ENCODE measurements at regions not wholly inside any gene's neighbourhood (a gene's known extent, or its start where the extent isn't known, plus 50 kb on each side); places are given as distances from the start of the nearest gene placed in this dataset.

DNA sequence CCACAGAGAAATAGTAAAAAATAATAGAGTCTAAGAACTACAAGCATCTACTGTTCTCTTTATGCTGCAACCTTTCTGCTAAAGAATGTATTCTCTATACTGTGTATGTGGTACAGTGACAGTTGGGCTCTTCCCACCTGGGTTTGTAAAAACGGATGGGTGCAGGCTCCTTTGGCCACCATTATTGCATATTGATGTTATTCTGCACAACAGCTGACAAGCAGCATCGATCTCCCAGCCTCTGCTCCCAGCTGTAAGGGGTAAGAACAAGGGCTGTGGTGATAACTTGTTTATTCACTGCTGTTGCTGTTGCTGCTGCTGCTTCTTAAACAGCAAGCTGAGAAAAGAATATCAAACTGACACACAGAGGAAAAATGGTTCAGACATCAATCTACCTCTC is 56.1 kb downstream of the KCNRG start:
- no peak for DNase-seq

DNA sequence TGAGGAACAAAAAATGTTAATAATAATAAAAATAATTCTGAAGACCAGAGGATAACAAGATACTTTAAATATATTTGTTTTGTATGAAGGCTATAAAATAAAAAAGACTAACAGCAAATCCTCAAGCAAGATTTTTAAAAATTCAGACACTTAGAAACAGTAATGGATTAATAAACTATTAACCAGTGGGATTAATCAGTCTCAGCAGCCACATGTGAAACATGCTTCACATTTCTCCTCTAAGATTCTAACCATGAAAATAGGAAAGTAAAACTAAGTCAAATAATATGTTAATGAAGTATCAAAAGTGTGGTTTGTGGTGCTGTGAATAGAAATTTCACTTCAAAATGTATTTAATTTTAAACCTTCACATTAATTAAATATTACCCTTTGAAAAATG is 57.4 kb downstream of the KCNRG start:
- no peak for DNase-seq

DNA sequence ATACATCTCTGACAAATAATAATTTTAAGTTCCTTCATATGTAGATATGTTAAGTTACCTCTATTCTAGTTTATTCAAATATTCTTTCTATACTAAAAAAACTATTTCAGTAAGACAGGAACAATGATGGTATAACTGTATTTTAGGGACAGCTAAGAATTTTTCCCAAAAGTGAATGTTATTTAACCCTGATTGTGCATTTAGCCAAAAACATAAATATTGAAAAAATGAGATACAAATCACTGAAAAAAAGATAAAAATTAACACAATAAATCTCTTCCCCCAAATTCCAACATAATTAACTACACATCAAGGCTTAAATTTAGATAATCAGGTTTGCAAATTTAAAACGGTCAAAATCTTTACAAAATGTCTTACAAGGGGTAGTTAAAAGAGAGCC is 58.1 kb downstream of the KCNRG start:
- DNase-seq, result no peak

DNA sequence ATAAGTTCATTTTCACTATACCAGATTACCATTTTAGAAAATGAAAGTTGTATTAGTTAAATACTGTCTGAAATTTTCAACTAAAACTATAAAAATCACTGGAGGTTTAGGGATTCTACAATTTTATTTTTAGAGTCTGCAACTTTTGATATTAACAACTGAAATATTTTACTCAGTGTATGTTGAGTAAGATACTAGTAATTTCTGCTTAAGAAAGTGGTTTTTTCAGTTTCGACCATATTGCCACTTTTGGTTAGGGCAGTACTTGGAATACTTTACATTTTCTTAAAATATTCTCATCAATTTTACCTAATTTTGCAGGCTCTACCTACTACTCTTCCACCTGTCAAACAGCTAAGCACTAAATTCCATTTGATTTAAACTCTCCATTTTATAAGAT is 59.6 kb downstream of the KCNRG start:
- DNase-seq, result no peak

DNA sequence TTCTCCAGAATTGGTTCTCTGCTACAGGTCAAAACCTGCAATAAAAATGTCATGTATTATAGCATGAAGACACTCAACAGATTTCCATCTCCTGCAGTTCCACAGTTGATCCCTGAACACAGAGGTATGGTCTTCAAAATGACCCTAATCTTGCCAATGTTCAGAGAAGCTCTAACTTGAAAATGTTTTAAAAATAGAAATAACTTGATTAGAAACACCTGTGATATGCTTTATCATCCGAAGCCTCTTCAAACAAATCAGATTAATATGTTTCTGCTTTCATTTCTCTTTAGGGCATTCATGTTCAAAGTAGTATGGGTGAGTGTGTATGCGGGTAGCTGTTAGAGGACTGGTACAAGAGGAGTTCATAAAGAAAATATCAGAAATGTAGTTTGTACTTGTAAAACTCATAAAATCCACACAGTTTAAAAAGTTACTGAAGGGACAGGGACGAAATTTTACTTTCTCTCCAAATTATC is 60.4 kb downstream of the KCNRG start:
- DNase-seq, result no peak

DNA sequence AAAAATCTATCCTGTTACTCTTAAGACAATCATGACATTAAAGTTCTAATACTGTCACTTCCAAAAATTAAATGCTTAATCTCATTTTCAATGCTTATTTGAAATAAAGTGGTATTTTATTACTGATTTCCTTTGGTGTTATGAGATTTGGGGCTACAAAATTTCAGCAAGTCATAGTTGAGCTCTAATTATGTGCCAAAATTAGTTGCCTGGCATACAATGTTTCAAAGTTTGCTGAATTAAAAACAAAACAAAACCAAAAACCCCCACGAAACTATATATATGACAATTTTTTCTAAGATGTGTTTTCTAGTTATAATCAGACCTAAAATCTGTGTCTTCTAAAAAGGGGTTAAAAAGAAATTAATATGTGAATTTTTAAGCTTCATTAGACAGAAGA is 62.2 kb downstream of the KCNRG start:
- DNase-seq, result no peak

DNA sequence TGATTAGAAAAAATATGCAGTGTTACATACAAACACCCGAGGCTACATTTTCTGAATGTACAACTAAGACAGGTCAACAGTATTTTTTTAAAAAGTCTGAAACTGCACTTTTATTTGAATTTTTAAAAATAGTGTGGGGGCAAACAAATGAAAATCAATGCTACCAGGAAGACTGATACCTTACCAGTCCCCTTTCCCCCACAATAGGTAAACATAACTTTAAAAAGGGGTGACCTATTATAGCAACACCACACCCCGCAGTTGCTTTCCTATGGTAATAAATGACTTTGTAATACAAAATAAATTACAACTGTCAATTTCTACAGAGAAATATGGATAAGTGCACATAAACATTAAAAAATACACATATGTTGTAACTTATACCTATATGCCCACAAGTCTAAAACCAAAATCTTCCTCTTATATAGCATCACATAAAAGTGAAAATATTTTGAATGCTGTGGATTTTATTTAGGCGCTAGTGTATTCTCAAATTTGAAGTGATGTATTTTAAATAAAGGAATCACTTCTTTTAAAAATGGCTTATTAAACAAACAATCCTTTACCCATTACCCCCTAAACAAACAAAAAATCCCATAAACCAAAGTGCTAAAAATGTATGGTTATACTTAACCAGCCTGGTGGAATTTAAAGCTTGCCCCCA is 63.1 kb downstream of the KCNRG start:
- DNase-seq, result no peak

DNA sequence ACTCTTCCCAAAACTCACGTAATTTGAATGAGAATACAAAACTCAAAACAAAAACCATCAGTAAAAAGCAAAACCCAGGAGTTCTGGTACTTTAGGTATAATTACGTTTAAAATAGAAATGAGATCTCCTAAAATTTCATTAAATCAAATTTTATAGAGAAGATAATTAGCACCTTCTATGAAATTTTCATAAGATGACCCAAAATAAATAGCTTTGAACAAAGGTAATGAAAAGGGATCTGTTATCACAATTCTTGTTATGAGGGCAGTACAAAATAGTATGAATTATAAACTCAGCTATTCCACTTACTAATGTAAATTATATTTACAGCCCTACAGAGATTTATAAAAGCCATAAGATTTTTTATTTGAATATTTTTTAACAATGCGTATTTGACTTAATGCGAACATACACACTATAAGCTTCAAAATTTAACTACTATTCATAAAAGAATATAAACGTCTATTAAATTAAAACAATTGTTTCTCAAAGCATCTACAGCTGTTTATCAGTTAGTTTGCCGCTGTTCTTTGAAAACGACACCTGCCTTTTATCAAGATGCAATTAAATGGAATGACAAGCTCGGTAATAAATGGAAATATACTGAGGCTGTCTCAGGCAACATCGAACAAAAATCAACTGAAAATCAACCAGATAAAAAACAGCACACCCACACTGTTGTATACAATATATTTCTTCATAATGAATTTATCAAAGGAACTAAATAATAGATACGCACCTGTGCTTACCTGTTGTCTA is 63.8 kb downstream of the KCNRG start:
- DNase-seq, result no peak

DNA sequence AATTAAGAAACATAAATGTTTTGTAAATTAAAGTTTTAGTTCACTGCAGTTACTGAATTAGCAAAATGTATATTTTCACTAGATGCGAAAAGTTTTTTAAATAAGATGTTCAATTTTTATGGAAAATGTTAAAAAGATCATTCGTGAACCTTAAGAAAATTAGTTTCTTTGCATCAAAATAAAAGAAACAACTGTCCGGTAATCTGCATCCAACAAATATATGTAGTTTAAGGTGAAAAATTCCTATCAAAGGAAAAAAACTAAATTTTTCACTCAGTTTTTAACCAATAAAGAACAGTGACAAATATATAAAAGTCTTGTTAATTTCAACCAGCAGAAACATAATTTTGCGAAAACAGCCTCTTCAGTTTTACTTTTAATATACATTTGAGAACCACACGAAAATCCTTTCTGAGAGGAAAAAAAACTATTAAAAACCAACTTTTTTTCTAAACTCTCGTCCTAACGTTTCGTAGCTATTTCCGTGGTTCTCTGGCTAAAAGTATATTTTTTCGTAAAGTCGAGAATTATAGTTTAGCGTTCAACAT is 64.5 kb downstream of the KCNRG start:
- DNase-seq, result no peak

DNA sequence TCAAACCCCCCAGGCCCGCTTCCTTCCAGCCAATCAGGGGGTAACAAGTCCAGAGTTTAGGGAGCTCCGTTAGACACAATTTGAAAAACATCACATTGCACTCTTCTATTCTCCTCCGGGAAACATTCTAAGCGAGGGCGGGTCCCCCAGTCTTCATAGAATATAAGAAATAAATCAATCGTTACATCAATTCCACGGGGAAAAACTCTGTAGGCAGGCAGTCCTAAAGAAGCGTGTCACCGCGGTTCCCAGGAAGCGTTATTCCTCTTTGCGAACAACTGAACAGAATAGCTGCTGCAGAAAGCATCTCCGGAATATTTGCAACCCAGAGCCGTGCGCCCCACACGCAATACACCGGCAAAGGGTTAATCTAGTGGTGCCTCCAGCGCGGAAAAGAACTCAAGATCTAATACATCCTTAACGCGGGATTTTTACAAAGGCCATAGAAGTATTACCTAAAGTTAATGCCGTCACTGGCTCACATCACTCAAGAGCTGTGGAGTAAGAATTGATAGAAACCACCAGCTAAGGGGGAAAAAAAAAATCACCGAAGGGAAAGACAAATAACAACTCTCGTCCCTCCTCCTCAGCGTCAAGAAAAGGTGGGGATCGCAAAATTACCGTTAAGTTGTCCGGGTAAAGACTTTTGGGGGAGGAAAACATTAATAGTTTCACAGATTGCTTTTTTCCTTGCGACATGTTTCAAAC is 65.1 kb downstream of the KCNRG start:
- DNase-seq, result peak; percentile 48 to 49

DNA sequence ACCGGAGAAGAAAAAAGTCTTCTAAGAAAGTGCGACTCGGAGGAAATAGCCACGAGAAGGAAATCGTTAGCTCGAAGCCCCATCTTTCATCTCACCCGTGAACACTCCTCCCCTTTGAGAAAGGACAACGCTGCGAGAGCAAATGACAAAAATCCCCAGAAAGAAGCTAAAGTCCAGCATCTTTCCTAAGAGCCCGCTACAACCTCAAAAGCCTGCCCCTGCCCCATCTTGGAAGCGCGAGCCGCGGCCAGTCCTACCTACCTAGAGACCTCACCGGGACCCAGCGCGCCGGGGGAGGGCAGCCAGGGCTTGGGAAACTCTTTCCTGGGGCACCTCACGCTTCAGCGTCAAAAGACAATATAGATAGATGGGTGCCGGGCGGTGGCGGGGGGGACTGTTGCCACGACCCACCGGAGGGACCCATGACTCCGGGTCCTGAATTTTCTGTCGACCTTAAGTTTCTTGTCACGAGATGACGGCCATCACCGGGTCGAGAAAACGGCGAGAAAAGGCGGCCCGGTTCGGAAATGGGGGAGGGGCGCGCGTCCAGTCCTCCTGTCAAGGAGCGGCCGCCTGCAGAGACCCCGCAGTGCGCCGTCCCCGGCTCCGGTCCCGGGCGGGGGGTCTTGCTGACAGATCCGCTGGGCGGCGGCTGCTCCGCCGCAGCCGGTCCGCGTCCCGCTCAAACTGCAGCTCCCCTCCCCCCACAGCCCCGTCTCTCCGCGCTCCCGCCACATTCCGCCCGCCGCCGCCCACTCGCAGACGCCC is 65.9 kb downstream of the KCNRG start:
- DNase-seq, result peak; percentile 11 to 38

DNA sequence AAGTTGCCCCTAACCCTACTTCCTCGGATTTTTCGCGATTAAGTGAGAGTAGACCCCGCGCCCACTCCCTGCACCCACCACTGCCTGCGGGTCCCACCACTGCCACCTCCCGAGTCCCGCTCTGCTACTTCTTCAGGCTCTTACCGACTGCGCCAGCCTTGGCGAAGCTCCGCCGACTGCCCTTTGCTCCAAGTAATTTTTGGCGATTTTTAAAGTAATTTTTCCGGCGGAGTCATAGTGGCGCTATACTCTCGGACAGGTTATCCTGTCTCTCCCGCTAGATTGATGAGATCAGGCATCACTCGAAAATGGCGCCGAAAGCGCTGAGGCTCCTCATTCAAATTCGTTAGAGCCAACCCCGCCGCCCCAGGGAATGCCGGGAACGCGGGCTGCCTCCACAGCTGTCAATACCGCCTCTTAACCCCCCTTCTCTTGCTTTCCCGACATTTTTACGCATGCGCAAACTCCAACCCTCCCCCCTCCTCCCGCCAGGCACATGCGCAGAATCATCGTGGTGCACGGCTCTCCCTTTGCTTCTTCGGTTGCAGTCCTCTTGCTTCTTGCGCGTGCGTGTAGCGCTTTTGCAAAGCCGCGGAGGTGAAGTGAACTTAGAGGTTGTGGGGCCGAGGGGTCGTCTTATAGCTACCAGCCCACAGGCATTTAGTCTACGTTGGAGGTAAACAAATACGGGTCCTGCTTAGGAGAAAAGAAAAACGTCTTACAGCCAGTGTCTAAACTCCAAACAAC is 66.6 kb downstream of the KCNRG start:
- DNase-seq, result peak; percentile 96 to 99

DNA sequence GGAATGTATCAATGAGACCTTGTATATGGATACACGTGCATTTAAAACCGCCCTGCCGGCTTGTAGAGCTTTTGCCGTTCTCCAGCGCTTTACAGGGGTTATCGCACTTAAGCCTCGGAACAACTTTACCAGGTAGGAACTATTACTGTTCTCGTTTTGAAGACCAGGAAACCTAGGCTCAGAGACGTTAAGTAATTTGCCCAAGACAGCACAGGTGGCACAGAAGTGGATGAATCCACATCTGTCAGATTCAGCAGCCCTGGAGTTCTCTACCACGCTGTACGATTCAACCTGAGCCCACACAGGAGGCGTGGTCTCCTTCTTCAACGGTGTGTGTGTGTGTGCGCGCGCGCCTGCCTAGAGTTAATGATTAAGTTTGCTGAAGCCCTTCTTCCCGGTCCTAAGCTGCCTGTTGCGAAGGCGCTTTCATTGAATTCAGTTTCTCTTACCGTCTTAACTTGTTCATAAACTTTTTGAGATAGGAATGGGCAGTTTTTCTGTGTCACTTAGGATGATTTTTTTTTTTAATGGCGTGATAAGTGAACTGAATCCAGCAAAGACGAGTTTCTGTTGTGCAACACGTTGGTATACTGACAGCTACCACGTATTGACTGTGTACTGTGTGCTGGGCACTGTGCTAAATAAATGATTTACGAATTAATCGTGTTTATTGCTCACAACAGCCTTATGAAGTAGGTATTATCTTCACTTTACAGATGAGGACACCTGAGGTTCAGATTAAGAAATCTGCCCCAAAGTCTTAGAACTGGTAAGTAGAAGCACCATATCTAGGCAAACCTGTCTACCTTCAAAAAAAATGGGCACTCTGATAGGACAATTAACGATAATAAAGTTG is 67.4 kb downstream of the KCNRG start:
- DNase-seq, result peak; percentile 40 to 46

DNA sequence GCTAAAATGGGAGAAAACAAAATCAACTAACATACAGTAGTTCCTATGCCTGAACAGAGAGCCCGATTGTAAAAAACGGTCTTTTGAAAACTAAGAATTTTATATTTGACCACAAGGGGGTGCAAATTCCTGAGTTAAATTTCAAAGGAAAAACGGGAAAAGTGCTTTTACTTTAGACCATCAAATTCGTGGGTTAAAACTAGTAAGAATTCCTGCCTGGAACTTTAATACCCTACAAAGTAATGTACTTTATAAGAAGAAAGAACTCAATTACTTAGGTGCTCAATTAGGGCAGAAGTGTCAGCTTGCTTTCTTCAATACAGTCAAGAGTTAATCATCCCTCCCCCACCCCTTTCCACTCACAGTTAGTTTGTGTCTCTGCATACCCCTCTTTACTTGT is 69.8 kb downstream of the KCNRG start:
- DNase-seq, result peak; percentile 13 to 80

DNA sequence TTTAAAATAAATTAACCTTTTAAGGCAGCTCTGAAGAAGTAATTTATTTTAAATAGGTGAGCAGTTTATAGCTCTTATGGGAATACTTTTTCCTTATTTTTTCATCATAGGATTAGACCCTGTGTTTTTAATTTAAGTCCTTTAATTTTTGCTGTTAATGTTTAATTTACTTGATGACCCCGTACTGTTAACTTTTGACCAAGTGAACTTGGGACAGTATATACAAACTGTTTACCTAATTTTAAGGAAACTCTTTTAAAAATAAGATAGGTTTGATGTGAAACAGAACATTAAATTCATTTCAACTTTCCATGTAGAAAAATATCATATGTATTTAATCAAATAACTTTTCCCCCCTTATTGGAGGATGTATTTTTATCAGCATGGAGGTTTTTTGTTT is 74.4 kb downstream of the KCNRG start:
- DNase-seq, result no peak

DNA sequence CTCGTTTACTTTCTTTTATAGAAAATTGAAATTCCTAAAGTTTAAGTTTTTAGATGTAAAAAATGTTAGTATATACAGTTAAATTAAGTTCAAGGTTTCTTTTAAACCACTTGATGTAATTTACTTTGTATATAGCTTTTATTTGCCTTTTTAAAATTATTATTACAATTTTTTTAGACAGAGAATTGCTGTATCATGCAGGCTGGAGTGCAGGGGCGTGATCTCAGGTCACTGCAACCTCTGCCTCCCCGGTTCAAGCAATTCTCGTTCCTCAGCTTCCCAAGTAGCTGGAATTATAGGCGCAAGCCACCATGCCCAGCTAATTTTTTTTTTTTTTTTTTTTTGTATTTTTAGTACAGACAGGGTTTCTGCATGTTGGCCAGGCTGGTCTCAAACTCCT is 75.0 kb downstream of the KCNRG start:
- no peak for DNase-seq

DNA sequence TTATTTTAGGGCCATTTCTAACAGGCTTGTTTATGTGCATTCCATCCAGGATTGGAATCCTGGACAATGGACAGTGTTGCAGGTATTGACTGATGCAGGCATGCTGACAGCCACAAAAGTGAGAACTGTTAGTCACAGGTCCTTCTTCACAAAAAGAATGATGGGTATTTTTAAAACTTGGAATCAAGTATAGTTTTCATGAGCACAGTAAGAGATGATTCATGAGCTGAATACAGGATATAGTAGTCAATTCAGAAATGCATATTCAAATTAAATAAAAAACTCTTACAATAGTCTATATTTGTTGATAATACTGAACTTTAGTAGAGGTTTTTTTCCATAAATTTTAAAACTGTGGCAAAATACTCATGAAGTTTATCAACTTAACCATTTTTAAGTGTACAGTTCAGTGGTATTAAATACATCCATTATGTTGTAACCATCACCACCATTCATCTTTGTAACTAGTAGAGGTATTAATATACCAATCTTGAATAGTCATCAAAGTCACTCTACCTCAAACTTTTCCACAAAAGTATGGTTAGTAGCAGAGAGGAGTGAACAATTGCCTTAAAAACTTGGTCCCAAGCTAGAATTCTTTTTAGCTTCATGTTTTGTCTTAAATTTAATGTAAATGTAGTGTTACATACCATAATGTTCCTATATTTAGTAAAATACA is 79.5 kb downstream of the KCNRG start:
- DNase-seq, result no peak

DNA sequence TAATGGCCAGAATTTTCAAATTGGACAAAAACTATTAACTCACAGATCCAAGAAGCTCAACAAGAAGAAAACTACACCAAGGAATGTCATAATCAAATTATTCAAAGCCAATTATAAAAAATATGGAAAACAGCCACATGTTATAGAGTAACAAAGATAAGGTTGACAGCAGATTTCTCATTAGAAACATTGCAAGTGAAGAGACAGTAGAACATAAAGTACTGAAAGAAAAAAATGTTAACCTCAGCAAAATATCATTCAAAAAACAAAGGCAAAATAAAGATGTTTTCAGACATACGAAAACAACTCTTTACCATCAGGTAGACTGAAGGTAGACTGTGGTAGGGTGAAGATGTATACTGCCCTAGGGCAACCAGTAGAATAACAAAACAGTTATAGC is 83.4 kb downstream of the KCNRG start:
- no peak for DNase-seq

DNA sequence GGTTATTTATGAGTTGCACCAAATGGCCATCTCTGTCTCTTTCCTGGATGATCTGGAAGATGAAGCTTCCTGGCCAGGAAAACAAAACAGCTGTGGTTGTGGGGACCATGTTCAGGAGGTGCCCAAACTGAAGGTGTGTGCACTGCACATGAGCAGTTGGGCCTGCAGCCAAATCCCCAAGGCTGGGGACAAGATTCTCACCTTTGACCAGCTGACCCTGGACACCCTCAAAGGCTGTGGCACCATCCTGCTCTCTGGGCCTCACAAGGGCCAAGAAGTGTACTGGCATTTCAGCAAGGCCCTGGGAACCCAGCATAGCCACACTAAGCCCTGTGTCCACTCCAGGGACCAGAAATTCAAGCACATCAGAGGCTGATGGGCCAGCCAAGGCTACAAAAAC is 84.2 kb downstream of the KCNRG start:
- no peak for DNase-seq

DNA sequence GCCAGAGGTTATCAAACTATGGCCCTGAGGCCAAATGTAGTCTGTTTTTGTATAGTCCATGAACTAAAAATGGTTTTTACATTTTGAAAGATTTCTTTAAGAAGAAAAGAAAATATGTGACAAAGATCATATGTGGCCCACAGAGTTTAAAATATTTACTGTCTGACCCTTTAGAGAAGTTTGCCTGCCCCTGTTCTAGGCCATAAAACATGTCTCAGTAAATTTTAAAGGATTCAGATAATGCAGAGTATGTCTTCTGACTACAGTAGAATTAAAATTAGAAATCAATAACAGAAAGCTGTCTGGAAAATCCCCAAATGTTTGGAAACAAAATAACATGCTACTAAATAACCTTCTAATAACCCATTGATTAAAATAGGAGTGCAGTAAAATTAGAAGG is 86.3 kb downstream of the KCNRG start:
- no peak for DNase-seq

DNA sequence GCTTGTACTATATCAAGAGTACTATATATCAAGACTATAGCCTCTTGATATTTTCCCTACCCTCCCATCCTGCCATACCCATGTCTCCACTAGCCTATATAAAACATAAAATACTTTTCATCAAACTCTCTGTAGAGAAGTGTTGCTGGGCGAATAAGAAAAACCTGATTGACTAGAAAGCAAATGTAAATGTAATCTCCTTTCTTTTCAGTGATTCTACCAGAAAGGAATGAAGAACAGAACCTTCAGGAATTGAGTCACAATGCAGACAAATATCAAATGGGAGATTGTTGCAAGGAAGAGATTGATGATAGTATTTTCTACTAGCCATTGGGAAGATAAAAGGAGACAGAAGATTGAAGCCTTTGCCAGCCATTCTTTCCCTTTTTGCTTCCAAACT is 89.2 kb downstream of the KCNRG start:
- DNase-seq, result no peak

Data from inflammatory macrophage treated with lipopolysaccharide for 1 hour (primary cell).